RWPE1 (cell line): ENCODE measurements at regions not wholly inside any gene's neighbourhood (a gene's known extent, or its start where the extent isn't known, plus 50 kb on each side); places are given as distances from the start of the nearest gene placed in this dataset.
A peak's percentile ranks its signal among the peaks of the same experiment; 100 is the strongest.
"Not testable (repeated sequence)": the region's sequence is repeated elsewhere in the genome, so short reads cannot be mapped to it uniquely, and the experiment has no call there.

Experiments used
- CTCF ChIA-PET: fragments of 350-600 bp; sonication (Branson Sonifier 250); formaldehyde crosslinking; extraction: SDS; loops from one replicate; lab custom pipeline; 2021; lab: Yijun Ruan, JAX
- POLR2A ChIA-PET: fragments of 400-600 bp; formaldehyde crosslinking; extraction: SDS; loops from one replicate; lab custom pipeline; 2020; ENCODE audit warnings: antibody characterized with exemption; ENCODE audit not compliant: low non-redundant PET; lab: Yijun Ruan, JAX
- DNase-seq: peaks from one replicate; pipeline ENCODE4 v3.0.0; 2012; ENCODE audit warnings: low spot score
- H3K27ac ChIP-seq: fragments of 450-650 bp; 2 replicates; pipeline ENCODE4 v1.5.1; 2017
- CTCF ChIP-seq: fragments of 450-650 bp; conservative IDR thresholded peaks from 2 replicates; pipeline ENCODE4 v1.5.1; 2017; ENCODE audit warnings: low read depth, mild to moderate bottlenecking

- POLR2A ChIA-PET, result no interaction called here
- H3K27ac ChIP-seq, result no peak overlapping the region
- TF ChIP-seq CTCF, result no peak
- no peak for DNase-seq
- CTCF ChIA-PET, result interaction anchor here (0.7 kb wide), 1 partner anchor 8 kb away, joined by 3 read pairs; no protein-coding TSS in a partner anchor
Observed at GRCh38 chr5:57002959-57003485, 51.1 kb upstream of the MIER3 start.

DNA sequence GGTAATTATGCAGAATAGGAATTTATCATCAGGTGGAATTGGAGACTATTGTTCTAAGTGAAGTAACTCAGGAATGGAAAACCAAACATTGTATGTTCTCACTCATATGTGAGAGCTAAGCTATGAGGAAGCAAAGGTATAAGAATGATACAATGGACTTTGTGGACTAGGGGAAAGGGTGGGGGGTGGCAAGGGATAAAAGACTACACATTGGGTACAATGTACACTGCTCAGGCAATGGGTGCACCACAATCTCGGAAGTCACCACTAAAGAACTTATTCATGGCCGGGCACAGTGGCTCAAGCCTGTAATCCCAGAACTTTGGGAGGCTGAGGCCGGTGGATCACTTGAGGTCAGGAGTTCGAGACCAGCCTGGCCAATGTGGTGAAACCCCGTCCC, 51.6 kb upstream of the MIER3 start:
- H3K27ac ChIP-seq, DNase-seq, POLR2A ChIA-PET, CTCF ChIA-PET: not testable (repeated sequence)

DNA sequence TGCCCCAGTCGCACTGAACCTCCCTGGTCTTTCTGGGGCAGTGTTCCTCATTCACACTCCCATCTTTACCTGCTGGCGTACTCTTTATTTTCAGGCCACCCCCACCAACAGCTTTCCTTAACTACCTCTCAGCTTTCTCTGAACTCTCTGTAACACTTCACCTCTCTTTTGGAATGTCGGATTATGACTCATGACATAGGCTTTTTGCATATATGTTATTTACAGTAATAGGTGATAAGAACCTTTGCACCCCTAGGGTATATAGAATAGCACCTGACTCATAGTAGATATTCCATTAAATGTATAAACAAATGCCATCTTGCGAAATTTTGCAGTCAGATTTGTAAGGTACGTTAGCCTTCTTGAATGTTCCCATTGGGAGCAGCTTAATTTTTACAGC, 52.9 kb upstream of the MIER3 start:
- ChIA-PET CTCF (no interaction called here), POLR2A (no interaction called here)
- peak; percentile 97 for DNase-seq
- no peak overlapping the region for H3K27ac ChIP-seq
- TF ChIP-seq CTCF, result no peak

GRCh38 chr5:57007344-57007743, 55.4 kb upstream of the MIER3 start:
- DNase-seq, result no peak
- ChIA-PET POLR2A (no interaction called here), CTCF (interaction anchor here (0.8 kb wide), 1 partner anchor 20 kb away, joined by 4 read pairs; no protein-coding TSS in a partner anchor)
- TF ChIP-seq CTCF, result no peak
- H3K27ac ChIP-seq, result no peak overlapping the region

GRCh38 chr5:57009811-57010210, 57.9 kb upstream of the MIER3 start:
- POLR2A ChIA-PET, result no interaction called here
- DNase-seq, result no peak
- no peak for TF ChIP-seq CTCF
- CTCF ChIA-PET, result interaction anchor here (0.7 to 1.0 kb wide), 2 partner anchors 11 to 128 kb away, joined by 3 read pairs; no protein-coding TSS in a partner anchor
- no peak overlapping the region for H3K27ac ChIP-seq

DNA sequence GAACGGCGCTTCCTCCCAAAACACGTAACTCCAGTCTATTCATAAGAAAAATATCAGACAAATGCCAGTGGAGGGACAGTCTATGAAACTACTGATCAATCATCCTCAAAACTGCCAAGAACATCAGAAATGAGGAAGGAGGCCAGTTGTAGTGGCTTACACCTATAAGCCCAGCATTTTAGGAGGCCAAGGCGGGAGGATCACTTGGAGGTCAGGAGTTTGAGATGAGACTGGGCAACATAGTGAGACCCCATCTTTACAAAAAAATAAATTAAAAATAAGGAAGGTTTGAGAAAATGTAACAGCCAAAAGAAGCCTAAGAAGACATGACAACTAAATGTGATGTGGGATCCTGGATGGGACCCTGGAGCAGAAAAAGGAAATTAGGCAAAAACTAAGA, 58.9 kb upstream of the MIER3 start:
- no peak for TF ChIP-seq CTCF
- DNase-seq, result no peak
- H3K27ac ChIP-seq, result no peak overlapping the region
- POLR2A ChIA-PET, result no interaction called here
- CTCF ChIA-PET, result no interaction called here

GRCh38 chr5:57012511-57012910, 60.6 kb upstream of the MIER3 start:
- ChIA-PET POLR2A (no interaction called here), CTCF (no interaction called here)
- no peak for DNase-seq
- H3K27ac ChIP-seq, result no peak overlapping the region
- TF ChIP-seq CTCF, result no peak
